D721Med (cell line): ENCODE measurements at regions not wholly inside any gene's neighbourhood (a gene's known extent, or its start where the extent isn't known, plus 50 kb on each side); places are given as distances from the start of the nearest gene placed in this dataset.

Experiments
- DNase-seq: peaks from one replicate; pipeline ENCODE4 v3.0.0; 2011; ENCODE audit warnings: low spot score; ENCODE audit not compliant: insufficient read length
- FAIRE-seq: peaks from 2 replicates; lab custom pipeline; 2011; peaks lifted over from hg19 to GRCh38; lab: Jason Lieb, UNC
- TF ChIP-seq, protein P1 (sequence below): IDR thresholded peaks from 2 replicates; pipeline ENCODE4 v1.5.1; 2012; ENCODE audit warnings: mild to moderate bottlenecking, control low read depth; ENCODE audit not compliant: insufficient read depth; ENCODE audit errors: missing control alignments

DNA sequence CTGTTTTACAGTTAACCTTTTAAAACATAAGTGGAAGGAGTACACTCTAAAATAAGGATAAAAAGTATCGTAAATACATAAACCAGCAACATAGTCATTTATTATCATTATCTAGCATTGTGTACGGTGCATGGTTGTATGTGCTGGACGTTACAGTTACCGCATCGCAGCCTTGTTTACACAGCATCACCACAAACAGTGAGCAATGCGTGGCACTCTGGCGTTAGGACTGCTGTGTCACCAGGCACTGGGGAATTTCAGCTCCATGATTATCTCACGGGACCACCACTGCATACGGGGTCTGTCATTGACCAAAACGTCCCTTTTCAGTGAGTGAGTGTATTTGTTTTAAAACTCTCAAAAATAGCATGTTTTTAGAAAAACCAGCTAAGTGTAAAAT lies 103.0 kb upstream of the SNTG2 start:
- no peak for FAIRE-seq
- TF ChIP-seq, protein P1, sequence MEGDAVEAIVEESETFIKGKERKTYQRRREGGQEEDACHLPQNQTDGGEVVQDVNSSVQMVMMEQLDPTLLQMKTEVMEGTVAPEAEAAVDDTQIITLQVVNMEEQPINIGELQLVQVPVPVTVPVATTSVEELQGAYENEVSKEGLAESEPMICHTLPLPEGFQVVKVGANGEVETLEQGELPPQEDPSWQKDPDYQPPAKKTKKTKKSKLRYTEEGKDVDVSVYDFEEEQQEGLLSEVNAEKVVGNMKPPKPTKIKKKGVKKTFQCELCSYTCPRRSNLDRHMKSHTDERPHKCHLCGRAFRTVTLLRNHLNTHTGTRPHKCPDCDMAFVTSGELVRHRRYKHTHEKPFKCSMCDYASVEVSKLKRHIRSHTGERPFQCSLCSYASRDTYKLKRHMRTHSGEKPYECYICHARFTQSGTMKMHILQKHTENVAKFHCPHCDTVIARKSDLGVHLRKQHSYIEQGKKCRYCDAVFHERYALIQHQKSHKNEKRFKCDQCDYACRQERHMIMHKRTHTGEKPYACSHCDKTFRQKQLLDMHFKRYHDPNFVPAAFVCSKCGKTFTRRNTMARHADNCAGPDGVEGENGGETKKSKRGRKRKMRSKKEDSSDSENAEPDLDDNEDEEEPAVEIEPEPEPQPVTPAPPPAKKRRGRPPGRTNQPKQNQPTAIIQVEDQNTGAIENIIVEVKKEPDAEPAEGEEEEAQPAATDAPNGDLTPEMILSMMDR, result no peak
- DNase-seq, result no peak

DNA sequence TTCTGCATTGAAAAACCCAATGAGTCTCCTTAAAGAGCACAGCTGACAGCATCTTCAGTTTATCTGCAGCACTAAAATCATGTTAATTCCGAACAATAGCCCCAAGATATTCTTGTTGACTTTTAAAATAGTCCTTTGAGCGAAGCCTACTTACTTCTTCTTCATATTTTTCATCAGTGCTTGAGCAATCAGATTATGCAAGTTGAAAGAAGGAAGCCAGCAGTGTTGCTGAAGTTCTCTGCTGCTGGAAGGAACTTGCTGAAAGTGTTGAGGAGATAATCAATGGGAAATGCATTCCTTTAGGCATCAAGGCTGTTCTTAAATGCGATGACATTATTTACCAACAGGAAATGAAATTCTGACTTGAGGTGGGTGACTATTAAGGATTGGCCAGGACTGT lies 105.9 kb upstream of the SNTG2 start:
- DNase-seq (no peak), FAIRE-seq (no peak)
- TF ChIP-seq, protein P1, result no peak

DNA sequence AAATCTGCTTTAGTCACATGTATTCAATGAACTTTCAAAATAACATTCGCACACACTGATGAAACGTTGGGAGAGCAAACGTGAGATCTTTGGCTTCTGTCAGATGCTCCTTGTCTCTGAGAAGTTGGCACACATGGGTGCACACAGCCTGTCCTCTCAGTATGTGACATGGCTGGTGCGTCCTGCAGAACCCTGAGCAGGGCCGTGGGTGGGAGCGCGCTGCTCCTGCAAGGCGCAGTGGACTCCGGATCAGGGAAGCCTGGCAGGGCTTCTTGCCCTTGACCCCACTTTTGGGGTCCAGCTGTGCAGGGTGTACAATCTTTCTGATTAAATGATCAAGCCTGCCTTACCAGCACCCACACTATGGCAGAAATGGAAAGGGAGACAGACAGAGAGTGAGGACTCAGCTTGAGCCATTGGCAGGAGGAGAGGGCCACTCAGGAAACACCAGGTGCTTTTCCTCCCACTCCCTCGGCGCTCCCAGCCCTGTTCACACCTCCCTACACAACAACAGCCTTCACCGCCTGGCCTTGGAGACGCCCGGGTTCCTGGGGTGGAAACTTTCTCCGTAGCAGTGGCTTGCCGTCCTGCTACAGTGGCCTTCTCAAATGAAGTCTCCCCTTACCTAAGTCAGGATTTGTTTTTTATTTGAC lies 108.4 kb upstream of the SNTG2 start:
- FAIRE-seq (no peak), DNase-seq (no peak)
- TF ChIP-seq, protein P1, result no peak

DNA sequence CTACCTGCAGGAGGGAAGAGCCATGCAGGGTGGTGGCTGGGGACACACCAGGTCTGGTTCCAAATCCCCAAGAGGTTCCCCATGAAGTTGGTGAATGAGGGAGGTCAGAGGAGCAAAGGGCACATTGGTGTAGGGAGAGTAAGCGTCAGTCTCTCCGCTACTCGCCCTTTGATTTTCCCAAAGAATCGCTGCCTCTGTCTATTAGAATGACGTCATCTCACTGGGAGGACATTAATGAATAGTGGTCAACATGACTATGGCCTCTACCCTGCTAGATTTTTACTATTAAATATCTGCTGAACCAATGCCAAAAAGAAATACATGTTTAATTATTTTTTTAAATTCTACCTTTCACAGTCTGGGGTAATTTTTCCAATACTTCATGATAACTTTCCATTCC lies 109.6 kb upstream of the SNTG2 start:
- DNase-seq (no peak), FAIRE-seq (no peak)
- TF ChIP-seq, protein P1, result no peak

DNA sequence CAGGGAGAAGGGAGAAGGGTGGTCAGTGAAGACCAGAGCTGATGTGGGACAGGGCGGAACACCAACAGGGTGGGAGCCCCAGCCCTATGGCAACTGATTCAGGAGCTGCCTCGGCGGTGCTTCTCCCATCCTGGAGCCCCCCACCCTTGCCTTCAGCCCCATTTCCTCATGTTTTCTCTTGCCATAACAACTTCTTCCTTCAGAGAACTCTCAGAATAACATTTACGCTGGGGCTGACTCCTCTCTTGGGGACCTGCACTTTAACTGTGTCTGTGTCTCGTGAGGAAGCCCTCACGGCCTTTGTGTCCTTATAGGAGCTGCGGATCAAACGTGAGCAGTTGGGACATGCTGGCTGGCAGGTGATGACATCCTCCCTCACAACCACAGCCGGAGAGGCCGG lies 116.4 kb upstream of the SNTG2 start:
- TF ChIP-seq, protein P1, result no peak
- FAIRE-seq (no peak), DNase-seq (no peak)

DNA sequence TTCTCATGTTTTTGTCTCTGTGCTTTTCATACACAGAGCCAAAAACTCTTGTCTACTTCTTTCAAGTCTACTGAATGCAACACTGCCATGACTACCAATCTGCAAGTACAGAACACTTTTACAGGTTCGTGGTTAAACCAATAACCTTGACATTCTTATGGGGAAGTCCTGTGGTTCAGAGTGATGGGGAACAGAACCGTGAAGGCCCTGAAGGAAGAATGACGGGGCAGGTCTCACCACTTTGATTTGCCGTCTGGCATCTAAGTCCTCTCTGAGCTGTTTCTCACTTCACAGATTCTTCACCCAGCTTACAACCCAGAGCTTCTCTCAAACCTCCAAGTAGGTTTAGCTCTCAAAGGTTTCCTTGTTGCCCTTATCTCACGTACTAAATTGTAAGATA lies 117.5 kb upstream of the SNTG2 start:
- TF ChIP-seq, protein P1, result no peak
- DNase-seq, result no peak
- no peak for FAIRE-seq

DNA sequence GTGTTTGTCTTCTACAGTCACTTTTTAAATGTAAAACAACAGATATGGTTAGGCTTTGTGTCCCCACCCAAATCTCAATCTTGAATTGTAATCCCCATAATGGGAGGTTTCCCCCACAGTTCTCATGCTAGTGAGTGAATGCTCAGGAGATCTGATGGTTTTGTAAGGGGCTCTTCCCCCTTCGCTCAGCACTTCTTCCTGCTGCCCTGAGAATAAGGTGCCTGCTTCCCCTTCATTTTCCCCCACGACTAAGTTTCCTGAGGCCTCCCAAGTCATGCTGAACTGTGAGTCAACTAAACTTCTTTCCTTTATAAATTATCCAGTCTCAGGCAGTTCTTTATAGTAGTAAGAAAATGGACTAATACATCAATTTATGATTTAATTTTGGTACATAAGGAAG lies 118.0 kb upstream of the SNTG2 start:
- no peak for DNase-seq
- TF ChIP-seq, protein P1, result no peak

More for the DNA sequence above, 118.0 kb upstream of the SNTG2 start:
- no peak for FAIRE-seq
